GM12892 (cell line): ENCODE measurements at regions not wholly inside any gene's neighbourhood (a gene's known extent, or its start where the extent isn't known, plus 50 kb on each side); places are given as distances from the start of the nearest gene placed in this dataset.

Source experiments
- POLR2AphosphoS5 ChIP-seq: IDR thresholded peaks from 2 replicates; pipeline ENCODE4 v1.6.1; 2011; ENCODE audit warnings: low read depth, low read length, control low read depth
- TAF1 ChIP-seq: IDR thresholded peaks from 2 replicates; pipeline ENCODE4 v1.6.1; 2011; ENCODE audit warnings: low read depth, mild to moderate bottlenecking, control low read depth, low read length, borderline replicate concordance

GRCh38 chr5:58133216-58133615, 326.7 kb downstream of the PLK2 start:
- TF ChIP-seq TAF1 = no peak
- no peak for TF ChIP-seq POLR2AphosphoS5
